ENCODE measurements at regions not wholly inside any gene's neighbourhood (a gene's known extent, or its start where the extent isn't known, plus 50 kb on each side); places are given as distances from the start of the nearest gene placed in this dataset.
"Not testable (repeated sequence)": the region's sequence is repeated elsewhere in the genome, so short reads cannot be mapped to it uniquely, and the experiment has no call there.

DNA sequence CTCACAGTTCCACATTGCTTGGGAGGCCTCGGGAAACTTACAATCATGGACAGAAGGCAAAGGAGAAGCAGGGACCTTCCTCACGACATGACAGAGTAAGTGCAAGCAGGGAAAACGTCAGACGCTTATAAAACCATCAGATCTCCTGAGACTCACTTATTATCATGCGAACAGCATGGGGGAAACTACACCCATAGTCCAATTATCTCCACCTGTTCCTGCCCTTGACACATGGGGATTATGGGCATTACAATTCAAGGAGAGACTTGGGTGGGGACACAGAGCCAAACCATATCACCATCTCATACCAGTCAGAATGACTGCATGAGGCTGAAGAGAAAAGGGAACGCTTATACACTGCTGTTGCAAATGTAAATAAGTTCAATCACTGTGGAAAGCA lies 1066.9 kb upstream of the PCDH7 start:
- DNase-seq, result no peak
- intact Hi-C loops (cut with DNase I), result no loop called here
- no peak for ATAC-seq

DNA sequence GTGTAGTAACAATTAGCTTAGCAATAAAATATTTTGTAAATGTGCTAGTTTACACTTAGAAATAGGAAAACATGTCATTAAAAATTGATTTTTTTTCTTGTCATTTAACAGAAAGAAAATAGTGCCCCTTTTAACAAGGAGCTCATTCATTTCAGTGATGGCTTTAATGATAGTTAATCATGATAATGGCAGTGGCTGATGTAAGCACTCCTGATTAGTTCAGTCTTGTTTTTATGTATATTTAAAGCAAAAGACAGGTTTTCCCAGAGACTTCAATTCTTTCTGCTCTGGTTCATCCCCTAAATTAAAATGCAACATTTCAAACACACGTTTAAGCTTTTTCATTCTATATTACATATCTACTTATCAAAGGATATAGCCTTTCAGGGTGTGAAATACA lies 1039.5 kb upstream of the PCDH7 start:
- ATAC-seq (no peak), DNase-seq (no peak)
- intact Hi-C loops (cut with DNase I), result no loop called here

DNA sequence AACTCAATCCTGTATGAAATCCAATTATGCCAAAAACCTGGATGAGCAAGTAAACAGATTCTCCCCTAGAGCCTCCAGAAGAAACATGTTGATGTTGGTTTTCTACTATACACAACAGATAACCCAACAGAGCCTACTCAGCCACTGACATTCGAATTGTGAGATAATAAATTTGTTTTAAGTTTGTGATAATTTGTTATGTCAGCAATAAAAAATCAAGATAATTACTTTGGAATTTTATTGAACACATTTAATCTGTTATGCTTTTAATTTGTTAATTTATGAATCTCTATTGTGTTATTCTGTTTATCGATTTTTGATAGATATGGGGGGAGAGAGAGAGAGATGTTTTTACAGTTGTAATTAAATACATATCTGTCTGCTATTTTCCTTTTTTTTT lies 1016.1 kb upstream of the PCDH7 start:
- DNase-seq (no peak), ATAC-seq (no peak)
- intact Hi-C loops (cut with DNase I), result no loop called here

DNA sequence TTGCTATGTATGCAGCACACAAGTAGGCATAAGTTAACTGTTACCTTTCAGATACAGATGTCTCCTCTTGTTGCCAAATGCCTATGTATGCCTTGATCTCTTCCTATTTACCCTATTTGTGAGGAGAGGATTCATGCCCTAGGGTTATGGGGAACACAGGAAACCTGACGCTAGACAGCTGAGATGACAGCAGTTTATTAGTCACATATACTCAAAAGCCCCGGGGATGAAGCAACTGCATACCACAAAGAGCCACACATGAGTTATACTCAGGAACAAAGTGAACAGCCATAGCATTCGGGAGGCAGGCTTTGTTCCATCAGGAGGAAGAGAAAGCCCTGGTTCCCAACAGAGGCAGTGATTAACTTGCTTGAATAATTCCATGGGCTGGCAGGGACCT lies 1011.7 kb upstream of the PCDH7 start:
- intact Hi-C loops (cut with DNase I), result no loop called here
- no peak for DNase-seq
- no peak for ATAC-seq

DNA sequence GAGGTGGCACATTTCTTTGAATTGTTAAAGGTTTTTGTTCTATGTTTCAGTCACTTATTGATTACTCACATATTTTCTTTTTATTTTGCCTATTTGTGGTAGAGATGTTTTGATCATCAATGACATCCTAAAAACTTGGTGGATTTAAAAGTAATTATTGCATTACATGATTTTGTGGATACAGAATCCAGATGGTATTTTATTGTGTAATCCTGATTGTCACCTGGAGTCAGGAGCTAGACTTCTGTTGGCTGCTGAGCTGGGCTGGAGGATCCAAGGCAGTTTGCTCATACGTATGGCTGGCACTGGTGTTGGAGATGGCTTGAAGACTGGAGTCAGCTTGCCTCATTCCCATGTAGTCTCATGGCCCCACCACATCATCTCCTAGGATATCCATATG lies 1009.6 kb upstream of the PCDH7 start:
- intact Hi-C loops (cut with DNase I), result no loop called here
- DNase-seq (no peak), ATAC-seq (no peak)

DNA sequence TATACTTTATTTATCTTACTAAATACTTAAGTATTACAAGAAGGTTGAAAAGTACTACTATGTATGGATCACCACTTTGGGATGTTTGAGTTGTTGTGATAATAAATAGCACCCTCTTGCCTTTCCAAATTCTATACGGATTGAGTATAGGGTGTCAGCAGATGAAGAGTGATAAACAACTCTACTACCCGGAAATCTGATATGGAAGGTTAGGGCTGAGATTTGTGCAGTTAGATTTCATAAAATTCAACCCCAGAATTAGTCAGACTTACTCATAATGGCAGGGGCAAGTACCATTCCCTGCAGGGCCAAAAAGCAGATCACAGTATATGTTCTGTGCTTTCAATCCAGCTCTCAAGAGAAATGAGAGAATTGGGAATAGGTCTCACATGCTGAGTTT lies 1008.9 kb upstream of the PCDH7 start:
- no peak for DNase-seq
- intact Hi-C loops (cut with DNase I), result no loop called here

DNA sequence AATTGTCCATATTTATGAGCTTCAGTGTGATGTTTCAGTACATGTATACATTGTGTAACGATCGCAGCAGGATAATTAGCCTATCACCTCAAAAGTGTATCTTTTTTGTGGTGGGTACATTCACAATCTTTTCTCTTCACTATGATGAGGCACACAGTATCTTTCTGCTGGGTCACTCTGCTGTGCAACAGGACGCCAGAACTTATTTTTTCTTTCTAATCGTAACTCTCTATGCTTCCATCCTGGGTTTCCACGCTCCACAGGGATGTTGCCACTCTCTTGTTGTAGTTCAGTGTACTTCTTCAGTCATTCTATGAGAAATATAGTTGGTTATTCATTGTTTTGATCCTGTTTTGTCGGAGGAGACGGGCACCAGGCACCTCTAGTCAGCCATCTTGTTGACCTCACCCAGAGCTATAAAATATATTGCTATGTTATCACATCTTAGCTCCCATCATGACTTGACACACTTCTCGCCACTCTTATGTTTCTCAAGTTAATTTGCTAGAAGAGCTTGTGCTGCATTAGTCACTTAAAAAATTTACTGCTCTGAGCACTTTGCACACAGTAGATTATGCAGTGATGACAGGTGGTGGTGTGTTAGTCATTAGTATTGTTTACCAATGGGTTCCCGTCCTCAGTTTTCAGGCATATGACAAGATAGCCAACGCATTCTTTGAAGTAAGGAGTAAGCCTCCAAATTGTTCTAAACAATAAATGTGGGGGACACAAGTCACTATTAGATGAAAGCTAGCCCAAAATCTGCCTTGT lies 1002.7 kb upstream of the PCDH7 start:
- intact Hi-C loops (cut with DNase I), result no loop called here
- ATAC-seq (no peak), DNase-seq (no peak)

More for the DNA sequence above, 1008.9 kb upstream of the PCDH7 start:
- ATAC-seq, result no peak

DNA sequence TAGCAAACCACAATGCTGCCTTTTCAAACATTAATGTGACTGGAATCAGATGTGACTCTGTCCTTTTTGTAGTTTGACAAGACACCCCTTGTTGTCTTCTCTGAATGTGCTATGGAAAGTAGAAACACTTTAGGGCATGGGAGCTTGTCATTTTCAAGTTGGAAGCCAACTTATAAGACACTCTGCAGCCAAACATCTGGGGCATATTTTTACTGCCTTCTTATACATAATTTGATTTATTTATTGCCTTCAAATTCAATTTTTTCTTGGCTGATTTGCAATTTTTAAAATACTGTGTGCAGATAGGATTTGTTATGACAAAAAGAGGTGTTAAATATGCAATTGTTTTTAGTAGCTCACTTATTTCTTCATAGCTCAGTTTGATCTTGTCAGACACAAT lies 1002.0 kb upstream of the PCDH7 start:
- ATAC-seq (no peak), DNase-seq (no peak)
- intact Hi-C loops (cut with DNase I), result no loop called here

DNA sequence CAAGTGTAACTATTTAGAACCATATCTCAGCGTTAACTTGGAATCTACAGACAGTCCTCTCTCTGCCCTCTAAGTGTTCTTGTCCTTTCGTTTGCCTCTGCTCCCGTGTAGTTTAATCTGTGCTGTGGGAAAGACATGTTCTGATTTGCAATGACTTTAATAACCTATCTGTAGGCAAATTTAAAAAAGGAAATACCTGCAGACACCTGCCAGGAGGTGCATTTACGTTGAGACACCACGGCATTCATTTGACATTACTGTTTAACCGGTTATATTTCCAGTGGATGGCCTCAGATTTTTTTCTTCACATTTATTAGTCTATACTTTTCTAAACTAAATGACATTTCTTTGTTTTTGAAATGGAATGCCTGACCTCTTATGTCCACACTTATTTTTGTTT lies 997.9 kb upstream of the PCDH7 start:
- no peak for ATAC-seq
- no peak for DNase-seq
- intact Hi-C loops (cut with DNase I), result no loop called here

DNA sequence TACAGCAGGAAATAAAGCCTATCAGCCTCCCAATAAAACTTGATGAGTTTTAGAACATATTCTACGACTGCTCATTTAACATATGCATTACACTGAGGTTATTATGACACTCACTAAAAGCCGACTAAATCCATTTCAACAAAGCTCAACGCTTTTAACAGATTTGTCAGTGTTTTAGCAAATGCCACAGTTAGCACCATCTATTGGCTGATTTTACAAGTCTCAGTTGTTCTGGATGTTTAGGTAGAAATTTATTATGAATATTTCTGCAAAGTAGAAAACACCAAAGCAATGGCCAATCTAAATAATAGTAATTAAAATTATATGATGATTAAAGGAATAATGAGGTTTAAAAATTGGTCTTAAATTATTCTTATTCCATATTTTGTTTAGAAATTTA lies 993.2 kb upstream of the PCDH7 start:
- no peak for ATAC-seq
- intact Hi-C loops (cut with DNase I), result no loop called here
- no peak for DNase-seq

DNA sequence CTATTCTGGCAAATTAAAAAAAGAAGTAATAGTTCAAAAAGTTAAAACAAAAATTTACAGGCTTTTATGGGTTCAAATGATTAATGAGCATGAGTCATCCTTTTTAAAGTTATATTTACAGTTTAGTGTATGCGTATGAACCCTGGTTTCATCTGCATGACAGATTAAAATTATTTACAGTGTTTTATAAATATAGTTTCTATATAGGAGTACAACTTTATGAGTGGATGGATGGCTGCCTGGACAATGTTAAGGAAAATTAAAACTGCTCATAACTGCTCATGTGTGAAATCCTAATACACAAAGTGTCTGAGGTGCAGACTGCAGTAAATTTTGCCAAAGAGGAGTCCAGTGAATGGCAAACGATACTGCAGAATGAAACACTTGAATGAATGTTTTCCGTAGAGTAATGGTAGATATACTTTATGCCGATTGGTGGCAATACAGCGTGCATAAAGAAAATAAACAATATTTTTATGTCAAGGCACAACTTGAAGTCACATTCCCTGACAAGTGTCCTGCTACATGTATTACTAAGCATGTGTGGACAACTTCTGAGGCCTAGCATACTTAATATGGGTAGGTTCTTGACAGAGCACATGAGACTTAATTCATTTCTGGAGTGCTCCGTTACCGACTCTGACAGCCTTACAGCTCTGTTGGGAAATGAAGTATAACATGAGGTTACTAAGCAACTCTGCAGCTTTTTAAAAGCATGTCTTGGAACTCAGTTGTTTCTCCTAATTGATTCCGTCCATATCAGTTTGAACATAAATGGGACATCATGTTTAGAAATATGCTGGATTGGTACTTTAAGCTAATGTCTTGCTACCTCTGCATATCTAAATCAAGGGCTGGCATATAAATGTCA lies 985.6 kb upstream of the PCDH7 start:
- ATAC-seq (no peak), DNase-seq (no peak)
- intact Hi-C loops (cut with DNase I), result no loop called here

DNA sequence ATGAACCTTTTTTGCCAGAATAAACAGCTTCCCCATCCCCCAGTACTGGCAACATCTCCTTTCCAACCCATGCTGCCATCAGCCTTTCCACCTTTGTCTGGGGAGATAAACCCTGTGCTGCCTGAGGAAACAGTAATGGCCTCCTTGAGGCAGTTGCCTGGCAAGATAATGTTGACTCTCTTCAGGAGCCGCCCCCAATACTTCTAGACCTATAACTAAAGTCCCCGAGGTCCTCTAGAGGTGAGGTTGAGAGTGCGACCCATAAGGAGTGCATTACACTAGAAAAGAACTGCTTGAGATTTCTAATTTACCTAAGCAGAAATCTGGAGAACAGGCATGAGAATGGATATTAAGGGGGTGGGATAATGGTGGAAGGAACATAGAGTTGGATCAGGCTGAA lies 963.2 kb upstream of the PCDH7 start:
- intact Hi-C loops (cut with DNase I), result no loop called here
- DNase-seq (no peak), ATAC-seq (no peak)

DNA sequence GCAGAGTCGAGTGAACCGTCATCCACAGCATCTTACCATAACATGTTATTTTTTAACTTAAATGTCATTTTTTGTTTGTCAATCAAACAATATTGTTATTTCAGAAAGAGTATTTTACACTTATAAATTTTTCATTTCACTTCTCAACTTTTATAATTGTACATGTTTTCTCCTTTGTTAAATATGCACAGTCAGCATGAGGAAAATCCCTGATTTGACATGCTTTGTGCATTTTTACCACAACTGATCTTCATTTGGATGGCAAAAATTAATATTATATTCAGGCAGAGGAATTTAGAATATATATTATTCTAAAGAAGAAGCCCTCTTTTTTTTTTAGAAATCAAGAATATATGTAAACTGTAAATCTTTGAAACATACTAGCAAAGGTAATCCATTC lies 958.0 kb upstream of the PCDH7 start:
- intact Hi-C loops (cut with DNase I), result no loop called here
- ATAC-seq (no peak), DNase-seq (no peak)

DNA sequence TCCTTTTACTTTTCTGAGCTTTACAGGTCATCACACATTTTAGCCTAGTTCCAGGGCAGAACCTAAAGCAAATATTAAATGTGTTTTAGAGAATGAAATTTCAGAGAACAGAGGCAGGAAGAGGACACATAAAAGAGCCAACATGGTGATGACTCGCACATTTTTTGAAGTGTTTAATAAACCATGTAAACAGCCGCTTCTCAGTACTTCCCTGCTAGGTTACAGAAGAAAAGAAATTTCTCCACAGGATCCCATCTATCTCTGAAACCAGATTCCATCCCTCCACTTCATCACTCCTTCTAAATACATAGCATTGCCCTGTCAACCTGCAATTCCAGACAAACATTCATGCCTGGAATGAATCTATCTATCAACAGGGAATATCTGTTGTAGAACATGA lies 949.5 kb upstream of the PCDH7 start:
- intact Hi-C loops (cut with DNase I), result no loop called here
- ATAC-seq, result no peak

DNA sequence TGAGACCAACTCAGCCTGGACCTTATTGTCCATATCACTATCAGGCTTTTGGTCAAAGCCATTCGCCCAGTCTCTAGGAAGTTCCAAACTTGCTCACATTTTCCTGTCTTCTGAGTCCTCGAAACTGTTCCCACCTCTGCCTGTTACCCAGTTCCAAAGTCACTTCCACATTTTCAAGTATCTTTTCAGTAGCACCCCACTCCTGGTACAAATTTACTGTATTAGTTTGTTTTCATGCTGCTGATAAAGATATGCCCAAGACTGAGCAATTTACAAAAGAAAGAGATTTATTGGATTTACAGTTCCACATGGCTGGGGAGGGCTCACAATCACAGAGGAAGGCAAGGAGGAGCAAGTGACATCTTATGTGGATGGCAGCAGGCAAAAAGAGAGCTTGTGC lies 932.0 kb upstream of the PCDH7 start:
- intact Hi-C loops (cut with DNase I); DNase-seq; ATAC-seq: not testable (repeated sequence)

More for the DNA sequence above, 949.5 kb upstream of the PCDH7 start:
- no peak for DNase-seq

DNA sequence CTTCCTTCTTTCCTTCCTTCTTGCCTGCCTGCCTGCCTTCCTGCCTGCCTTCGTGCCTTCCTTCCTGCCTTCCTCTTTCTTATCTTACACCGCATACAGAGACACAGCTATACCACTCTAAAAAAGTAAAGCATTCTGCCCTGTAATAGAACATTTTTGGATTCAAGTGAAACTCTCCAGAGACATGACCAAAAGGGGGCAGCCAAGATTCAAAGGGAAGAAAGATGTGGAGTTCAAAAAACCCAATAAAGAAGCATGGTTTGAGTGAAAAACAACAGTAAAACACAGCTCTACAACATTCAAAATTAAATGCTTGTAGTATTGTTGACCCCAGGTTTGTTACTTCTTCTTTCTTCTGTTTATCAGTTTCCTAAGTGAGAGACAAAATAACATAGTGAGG lies 914.9 kb upstream of the PCDH7 start:
- DNase-seq, result no peak
- intact Hi-C loops (cut with DNase I), result no loop called here
- ATAC-seq, result no peak

DNA sequence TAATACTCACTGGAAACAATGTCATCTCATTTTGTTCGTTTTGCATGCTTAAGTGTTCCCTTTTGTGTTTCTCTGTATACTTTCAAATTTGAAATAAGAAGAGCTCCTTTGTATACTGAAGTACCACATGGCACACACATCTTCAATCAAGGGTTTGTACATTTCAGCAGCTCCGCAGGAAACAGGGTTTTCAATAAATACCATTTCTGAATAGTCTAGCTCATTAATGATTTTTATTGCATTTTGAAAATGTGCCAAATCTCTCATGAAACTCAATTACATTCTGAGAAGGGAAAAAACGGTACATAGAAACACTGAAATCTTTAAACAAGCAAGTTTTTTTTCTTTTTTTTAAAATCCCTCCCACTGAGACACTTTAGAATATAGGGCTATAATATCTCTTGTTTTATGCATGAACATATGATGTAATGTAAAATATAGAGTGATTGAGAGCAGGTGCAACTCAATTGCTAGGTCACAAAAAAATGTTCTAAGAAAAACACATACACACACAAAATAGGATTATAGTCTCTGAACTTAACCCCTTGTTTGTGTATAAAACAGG lies 914.2 kb upstream of the PCDH7 start:
- ATAC-seq (no peak), DNase-seq (no peak)
- intact Hi-C loops (cut with DNase I), result no loop called here

DNA sequence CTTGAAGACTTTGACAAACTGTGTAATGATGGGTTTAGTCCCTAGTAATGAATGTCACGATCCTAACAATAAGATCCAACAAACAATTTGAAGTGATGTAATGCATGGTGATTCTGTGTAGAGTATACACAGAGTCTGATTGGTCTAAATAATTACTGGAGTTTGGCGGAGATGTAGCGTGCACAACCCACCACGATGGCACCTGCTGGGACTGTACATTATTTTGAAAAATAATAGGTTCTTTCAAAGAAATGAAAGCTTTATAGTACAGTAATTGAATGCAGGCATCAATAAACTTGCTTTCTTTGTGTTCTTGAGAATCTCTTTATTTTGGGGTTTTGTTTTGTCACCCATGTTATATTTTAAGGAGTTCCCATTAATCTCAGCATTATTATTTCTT lies 902.2 kb upstream of the PCDH7 start:
- ATAC-seq (no peak), DNase-seq (no peak)
- intact Hi-C loops (cut with DNase I), result no loop called here

DNA sequence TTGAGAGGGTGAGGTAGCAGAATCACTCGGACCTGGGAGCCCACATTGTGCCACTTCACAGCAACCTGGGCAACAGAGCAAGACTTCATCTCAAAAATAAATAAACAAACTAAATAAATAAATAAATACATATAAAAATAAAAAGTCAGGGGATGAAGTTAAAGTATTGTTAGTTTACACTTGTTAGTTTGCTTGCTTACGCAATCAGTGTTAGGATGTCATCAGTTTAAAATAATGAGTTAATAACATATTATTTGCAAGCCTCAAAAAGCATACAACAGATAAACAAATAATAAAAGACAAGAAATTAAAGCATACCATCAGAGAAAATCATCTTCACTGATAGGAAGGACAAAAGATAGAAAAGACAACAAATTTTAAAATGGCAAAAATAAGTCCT lies 891.1 kb upstream of the PCDH7 start:
- no peak for ATAC-seq
- DNase-seq, result no peak
- intact Hi-C loops (cut with DNase I), result no loop called here

DNA sequence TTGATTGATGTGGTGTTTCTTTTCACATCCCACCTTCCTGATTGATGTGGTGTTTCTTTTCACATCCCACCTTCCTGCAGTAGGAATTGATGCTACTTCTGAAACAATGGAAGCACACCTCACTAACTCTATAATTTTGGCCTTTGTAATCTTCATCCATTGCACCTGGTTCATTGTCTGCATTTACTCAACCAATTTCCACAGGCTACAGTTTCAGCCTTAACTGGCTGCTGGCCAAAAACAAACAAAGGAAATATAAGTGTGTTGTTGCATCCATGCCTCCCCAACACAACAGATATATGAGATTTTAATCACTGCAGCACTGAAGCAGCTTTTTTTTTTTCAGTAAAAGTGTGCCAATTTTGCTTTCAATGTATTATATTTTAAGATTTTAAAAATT lies 867.6 kb upstream of the PCDH7 start:
- no peak for DNase-seq
- no peak for ATAC-seq
- intact Hi-C loops (cut with DNase I), result no loop called here

DNA sequence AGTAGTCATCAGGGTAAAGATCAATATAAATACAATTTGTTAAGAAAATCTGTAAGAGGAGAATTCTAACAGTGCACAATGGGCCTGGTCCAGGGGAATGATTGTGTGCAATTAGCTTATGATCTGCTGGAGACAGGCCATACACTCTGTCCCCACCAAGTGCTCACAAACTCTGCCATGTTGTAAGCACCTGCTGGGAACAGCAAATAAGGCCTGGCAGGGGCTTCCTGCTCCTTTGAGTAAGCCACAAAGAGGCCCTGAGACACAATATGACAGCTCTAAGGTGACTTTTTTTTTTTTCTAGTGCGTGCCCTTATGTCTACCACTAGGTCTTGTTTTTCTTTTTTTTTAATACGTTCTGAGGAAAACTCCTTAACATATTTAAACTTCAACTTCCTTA lies 866.3 kb upstream of the PCDH7 start:
- no peak for ATAC-seq
- intact Hi-C loops (cut with DNase I), result no loop called here
- DNase-seq, result no peak

Data from left cardiac atrium (tissue), 4 donors.